GM19467 (cell line): ENCODE measurements at regions not wholly inside any gene's neighbourhood (a gene's known extent, or its start where the extent isn't known, plus 50 kb on each side); places are given as distances from the start of the nearest gene placed in this dataset.

Experiments
- ATAC-seq: cut with Tn5 transposase; IDR thresholded peaks from one replicate; pipeline ENCODE4 v1.9.1; 2021; ENCODE audit warnings: mild to moderate bottlenecking, moderate library complexity; ENCODE audit not compliant: unreplicated experiment

- ATAC-seq, result no peak
These were observed 450.8 kb upstream of the TLE4 start for GRCh38 chr9:79120941-79121340.

- no peak for ATAC-seq
These were observed 448.4 kb upstream of the TLE4 start for GRCh38 chr9:79123415-79123814.

GRCh38 chr9:79127661-79128060 is 444.1 kb upstream of the TLE4 start:
- no peak for ATAC-seq

- no peak for ATAC-seq
These were observed 441.8 kb upstream of the TLE4 start for GRCh38 chr9:79129865-79130480.

- ATAC-seq, result no peak
These were observed 440.5 kb upstream of the TLE4 start for GRCh38 chr9:79131246-79131774.

- ATAC-seq, result no peak
These were observed 439.9 kb upstream of the TLE4 start for GRCh38 chr9:79131824-79132377.

GRCh38 chr9:79134654-79135053 is 437.1 kb upstream of the TLE4 start:
- ATAC-seq, result no peak

GRCh38 chr9:79135681-79136415 is 435.9 kb upstream of the TLE4 start:
- no peak for ATAC-seq

GRCh38 chr9:79140751-79141150 is 431.0 kb upstream of the TLE4 start:
- no peak for ATAC-seq

GRCh38 chr9:79143211-79143610 is 428.6 kb upstream of the TLE4 start:
- ATAC-seq, result no peak

- no peak for ATAC-seq
These were observed 426.3 kb upstream of the TLE4 start for GRCh38 chr9:79145442-79145841.

GRCh38 chr9:79149585-79149984 is 422.2 kb upstream of the TLE4 start:
- no peak for ATAC-seq

- no peak for ATAC-seq
These were observed 420.0 kb upstream of the TLE4 start for GRCh38 chr9:79151791-79152190.

- ATAC-seq, result no peak
These were observed 419.5 kb upstream of the TLE4 start for GRCh38 chr9:79152306-79152705.

GRCh38 chr9:79154806-79155205 is 417.0 kb upstream of the TLE4 start:
- ATAC-seq, result no peak

GRCh38 chr9:79155308-79155707 is 416.5 kb upstream of the TLE4 start:
- ATAC-seq, result no peak

- ATAC-seq, result no peak
These were observed 408.2 kb upstream of the TLE4 start for GRCh38 chr9:79163544-79163943.

GRCh38 chr9:79164406-79164805 is 407.4 kb upstream of the TLE4 start:
- no peak for ATAC-seq

GRCh38 chr9:79165020-79165780 is 406.6 kb upstream of the TLE4 start:
- ATAC-seq, result no peak

GRCh38 chr9:79166005-79166404 is 405.8 kb upstream of the TLE4 start:
- no peak for ATAC-seq

- no peak for ATAC-seq
These were observed 401.1 kb upstream of the TLE4 start for GRCh38 chr9:79170643-79171042.
